Uterus (tissue), 3 donors: ENCODE measurements at regions not wholly inside any gene's neighbourhood (a gene's known extent, or its start where the extent isn't known, plus 50 kb on each side); places are given as distances from the start of the nearest gene placed in this dataset.

Experiments used
- DNase-seq, 2 donors: peaks; one replicate each; pipeline ENCODE4 v3.0.0-alpha.2; 2019 to 2020
- H3K27ac ChIP-seq, 2 donors: fragments of 200-600 bp; sonication (generic); 1 replicate in 1 of 2; 2 replicates in 1 of 2; pipeline ENCODE4 v1.5.1; 2016 to 2018
- H3K27me3 ChIP-seq, 2 donors: fragments of 200-600 bp; sonication (generic); one replicate each; pipeline ENCODE4 v1.5.1; 2018 to 2019; ENCODE audit warnings: control low read depth in 1 of 2
- H3K36me3 ChIP-seq, 2 donors: fragments of 200-600 bp; sonication (generic); one replicate each; pipeline ENCODE4 v1.5.1; 2019; ENCODE audit warnings: control low read depth in 1 of 2
- H3K4me1 ChIP-seq, 2 donors: fragments of 200-600 bp; sonication (generic); one replicate each; pipeline ENCODE4 v1.5.1; 2018 to 2019; ENCODE audit warnings: control low read depth in 1 of 2
- H3K4me3 ChIP-seq, 2 donors: fragments of 200-600 bp; sonication (generic); 1 replicate in 1 of 2; 2 replicates in 1 of 2; pipeline ENCODE4 v1.5.1; 2018 to 2019; ENCODE audit warnings: mild to moderate bottlenecking in 1 of 2
- H3K9me3 ChIP-seq, 2 donors: fragments of 200-600 bp; sonication (generic); one replicate each; pipeline ENCODE4 v1.5.1; 2019; ENCODE audit warnings: control low read depth in 1 of 2
- CTCF ChIP-seq, 4 experiments: fragments of 200-600 bp in 2 of 4; fragments of 450-650 bp in 2 of 4; sonication (generic) in 2 of 4; IDR thresholded peaks; one replicate each; pipeline ENCODE4 v1.5.1; 2016 to 2019; ENCODE audit warnings: antibody characterized with exemption in 4 of 4, mild to moderate bottlenecking in 2 of 4, moderate library complexity in 1 of 4
- POLR2A ChIP-seq, 2 donors: fragments of 450-650 bp; IDR thresholded peaks; one replicate each; pipeline ENCODE4 v1.6.1; 2016; ENCODE audit warnings: antibody characterized with exemption in 2 of 2, mild to moderate bottlenecking in 1 of 2, moderate library complexity in 1 of 2
- intact Hi-C: fragments of 100-400 bp; cut with DNase I; formaldehyde crosslinking; loops from one replicate; pipeline ENCODE4 v1.15.1; 2023; ENCODE audit warnings: low total_unique reads
- donor health status: DM: yes; HTN: yes; CAD: no.

GRCh38 chr12:89927226-89927698, 218.6 kb upstream of the ATP2B1 start:
- H3K4me3 ChIP-seq, result no peak overlapping the region
- no peaks in the 10 kb centered on the region for H3K36me3 ChIP-seq
- H3K27me3 ChIP-seq, result no peaks in the 10 kb centered on the region
- no peaks in the 10 kb centered on the region for H3K4me1 ChIP-seq
- DNase-seq, result no peak
- H3K27ac ChIP-seq, result no peak overlapping the region
- intact Hi-C loops, result no loop called here
- TF ChIP-seq POLR2A (IDR thresholded peaks at IDR 0.05), result no peak
- TF ChIP-seq CTCF (IDR thresholded peaks at IDR 0.05), result no peak
- H3K9me3 ChIP-seq, result no peaks in the 10 kb centered on the region

- no peaks in the 10 kb centered on the region for H3K9me3 ChIP-seq
- no peak for TF ChIP-seq POLR2A (IDR thresholded peaks at IDR 0.05)
- no peak for TF ChIP-seq CTCF (IDR thresholded peaks at IDR 0.05)
- no peak overlapping the region for H3K27ac ChIP-seq
- DNase-seq, result no peak
- H3K36me3 ChIP-seq, result no peaks in the 10 kb centered on the region
- no peaks in the 10 kb centered on the region for H3K4me1 ChIP-seq
- H3K4me3 ChIP-seq, result no peak overlapping the region
- H3K27me3 ChIP-seq, result no peaks in the 10 kb centered on the region
- intact Hi-C loops, result no loop called here
These were observed 215.6 kb upstream of the ATP2B1 start for GRCh38 chr12:89924191-89924590.

GRCh38 chr12:89923091-89923490, 214.5 kb upstream of the ATP2B1 start:
- no peak overlapping the region for H3K27ac ChIP-seq
- H3K4me3 ChIP-seq, result no peak overlapping the region
- DNase-seq, result no peak
- TF ChIP-seq CTCF (IDR thresholded peaks at IDR 0.05) (no peak), POLR2A (IDR thresholded peaks at IDR 0.05) (no peak)
- no peaks in the 10 kb centered on the region for H3K9me3 ChIP-seq
- no peaks in the 10 kb centered on the region for H3K36me3 ChIP-seq
- intact Hi-C loops, result no loop called here
- H3K4me1 ChIP-seq, result no peaks in the 10 kb centered on the region
- no peaks in the 10 kb centered on the region for H3K27me3 ChIP-seq

- no peak for TF ChIP-seq POLR2A (IDR thresholded peaks at IDR 0.05)
- Histone ChIP-seq H3K4me3 (no peak overlapping the region), H3K36me3 (no peaks in the 10 kb centered on the region), H3K27me3 (no peaks in the 10 kb centered on the region), H3K4me1 (no peaks in the 10 kb centered on the region), H3K27ac (no peak overlapping the region), H3K9me3 (no peaks in the 10 kb centered on the region)
- no peak for DNase-seq
- intact Hi-C loops, result no loop called here
These were observed 212.2 kb upstream of the ATP2B1 start for GRCh38 chr12:89920866-89921265.

GRCh38 chr12:89919241-89919906, 210.7 kb upstream of the ATP2B1 start:
- DNase-seq, result no peak
- Histone ChIP-seq H3K9me3 (no peaks in the 10 kb centered on the region), H3K36me3 (no peaks in the 10 kb centered on the region), H3K4me1 (no peaks in the 10 kb centered on the region), H3K27me3 (no peaks in the 10 kb centered on the region), H3K27ac (no peak overlapping the region), H3K4me3 (no peak overlapping the region)
- TF ChIP-seq CTCF (IDR thresholded peaks at IDR 0.05) (no peak), POLR2A (IDR thresholded peaks at IDR 0.05) (no peak)
- intact Hi-C loops, result no loop called here
